GM18867 (cell line): ENCODE measurements at regions not wholly inside any gene's neighbourhood (a gene's known extent, or its start where the extent isn't known, plus 50 kb on each side); places are given as distances from the start of the nearest gene placed in this dataset.
A peak's percentile ranks its signal among the peaks of the same experiment; 100 is the strongest.

Source experiments
- ATAC-seq: cut with Tn5 transposase; IDR thresholded peaks from one replicate; pipeline ENCODE4 v1.9.1; 2021; ENCODE audit warnings: mild to moderate bottlenecking, moderate library complexity; ENCODE audit not compliant: unreplicated experiment

- no peak for ATAC-seq
Observed at GRCh38 chr2:138428710-138429440, 72.7 kb upstream of the SPOPL start.

- ATAC-seq, result no peak
Observed at GRCh38 chr2:138430181-138430580, 71.4 kb upstream of the SPOPL start.

- ATAC-seq, result no peak
Observed at GRCh38 chr2:138432971-138433370, 68.6 kb upstream of the SPOPL start.

GRCh38 chr2:138433995-138434951 is 67.3 kb upstream of the SPOPL start:
- ATAC-seq, result no peak

- ATAC-seq, result no peak
Observed at GRCh38 chr2:138435701-138436100, 65.9 kb upstream of the SPOPL start.

GRCh38 chr2:138439733-138440132 is 61.8 kb upstream of the SPOPL start:
- peak; percentile 40 for ATAC-seq

- ATAC-seq, result no peak
Observed at GRCh38 chr2:138440759-138441158, 60.8 kb upstream of the SPOPL start.

- no peak for ATAC-seq
Observed at GRCh38 chr2:138441916-138442315, 59.7 kb upstream of the SPOPL start.

- no peak for ATAC-seq
Observed at GRCh38 chr2:138444411-138444810, 57.2 kb upstream of the SPOPL start.

GRCh38 chr2:138445227-138445626 is 56.3 kb upstream of the SPOPL start:
- ATAC-seq, result no peak

- no peak for ATAC-seq
Observed at GRCh38 chr2:138446043-138446442, 55.5 kb upstream of the SPOPL start.

GRCh38 chr2:138447889-138448570 is 53.5 kb upstream of the SPOPL start:
- ATAC-seq, result no peak
